HG03521 (cell line): ENCODE measurements at regions not wholly inside any gene's neighbourhood (a gene's known extent, or its start where the extent isn't known, plus 50 kb on each side); places are given as distances from the start of the nearest gene placed in this dataset.
"Not testable (repeated sequence)": the region's sequence is repeated elsewhere in the genome, so short reads cannot be mapped to it uniquely, and the experiment has no call there.

Source experiments
- ATAC-seq: cut with Tn5 transposase; IDR thresholded peaks from one replicate; pipeline ENCODE4 v1.9.1; 2021; ENCODE audit warnings: mild to moderate bottlenecking, moderate library complexity; ENCODE audit not compliant: unreplicated experiment

- no peak for ATAC-seq
These were observed 368.6 kb upstream of the ACO1 start for GRCh38 chr9:32015795-32016194.

GRCh38 chr9:32045513-32045912, 338.9 kb upstream of the ACO1 start:
- ATAC-seq = no peak

- no peak for ATAC-seq
These were observed 317.2 kb upstream of the ACO1 start for GRCh38 chr9:32067261-32067660.

GRCh38 chr9:32069169-32069813, 315.2 kb upstream of the ACO1 start:
- ATAC-seq = no peak

- ATAC-seq = no peak
These were observed 314.5 kb upstream of the ACO1 start for GRCh38 chr9:32069969-32070368.

GRCh38 chr9:32072570-32072969, 311.9 kb upstream of the ACO1 start:
- ATAC-seq = no peak

GRCh38 chr9:32092031-32092430, 292.4 kb upstream of the ACO1 start:
- no peak for ATAC-seq

- no peak for ATAC-seq
These were observed 267.2 kb upstream of the ACO1 start for GRCh38 chr9:32117291-32117690.

GRCh38 chr9:32128546-32128945, 255.9 kb upstream of the ACO1 start:
- ATAC-seq = no peak

- not testable (repeated sequence) for ATAC-seq
These were observed 253.7 kb upstream of the ACO1 start for GRCh38 chr9:32130709-32131108.

- ATAC-seq = no peak
These were observed 247.6 kb upstream of the ACO1 start for GRCh38 chr9:32136700-32137339.

GRCh38 chr9:32142074-32142473, 242.4 kb upstream of the ACO1 start:
- ATAC-seq = no peak

GRCh38 chr9:32148553-32148952, 235.9 kb upstream of the ACO1 start:
- not testable (repeated sequence) for ATAC-seq

- peak; percentile 22 for ATAC-seq
These were observed 223.2 kb upstream of the ACO1 start for GRCh38 chr9:32161209-32161608.

GRCh38 chr9:32161720-32162119, 222.7 kb upstream of the ACO1 start:
- ATAC-seq = peak; percentile 83

- ATAC-seq = not testable (repeated sequence)
These were observed 218.1 kb upstream of the ACO1 start for GRCh38 chr9:32166316-32166715.

GRCh38 chr9:32171339-32171738, 213.1 kb upstream of the ACO1 start:
- no peak for ATAC-seq

- ATAC-seq = no peak
These were observed 212.2 kb upstream of the ACO1 start for GRCh38 chr9:32172256-32172655.

- no peak for ATAC-seq
These were observed 207.0 kb upstream of the ACO1 start for GRCh38 chr9:32177396-32177795.

GRCh38 chr9:32180597-32180996, 203.8 kb upstream of the ACO1 start:
- ATAC-seq = no peak

- no peak for ATAC-seq
These were observed 184.2 kb upstream of the ACO1 start for GRCh38 chr9:32200241-32200640.

GRCh38 chr9:32200896-32201295, 183.5 kb upstream of the ACO1 start:
- ATAC-seq = no peak

- not testable (repeated sequence) for ATAC-seq
These were observed 175.3 kb upstream of the ACO1 start for GRCh38 chr9:32209164-32209563.
